GM21529 (cell line): ENCODE measurements at regions not wholly inside any gene's neighbourhood (a gene's known extent, or its start where the extent isn't known, plus 50 kb on each side); places are given as distances from the start of the nearest gene placed in this dataset.

Source experiments
- ATAC-seq: cut with Tn5 transposase; IDR thresholded peaks from one replicate; pipeline ENCODE4 v1.9.1; 2021; ENCODE audit not compliant: unreplicated experiment

DNA sequence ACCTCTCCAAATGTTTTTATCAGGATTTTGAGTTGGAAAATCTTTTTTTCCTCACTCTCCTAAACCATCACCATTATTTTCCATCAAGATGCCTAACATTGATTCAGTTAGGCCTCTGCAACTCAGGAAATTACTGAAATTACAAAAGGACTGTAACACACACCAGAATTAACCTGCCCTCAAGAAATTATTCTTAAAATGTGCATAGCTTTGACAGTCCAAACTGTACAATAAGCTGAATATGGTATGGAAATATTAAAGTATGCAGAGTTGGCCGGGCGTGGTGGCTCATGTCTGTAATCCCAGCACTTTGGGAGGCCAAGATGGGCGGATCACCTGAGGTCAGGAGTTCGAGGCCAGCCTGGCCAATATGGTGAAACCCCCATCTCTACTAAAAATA is 50.2 kb upstream of the PHLPP1 start:
- ATAC-seq = no peak
